ENCODE measurements at regions not wholly inside any gene's neighbourhood (a gene's known extent, or its start where the extent isn't known, plus 50 kb on each side); places are given as distances from the start of the nearest gene placed in this dataset.

DNA sequence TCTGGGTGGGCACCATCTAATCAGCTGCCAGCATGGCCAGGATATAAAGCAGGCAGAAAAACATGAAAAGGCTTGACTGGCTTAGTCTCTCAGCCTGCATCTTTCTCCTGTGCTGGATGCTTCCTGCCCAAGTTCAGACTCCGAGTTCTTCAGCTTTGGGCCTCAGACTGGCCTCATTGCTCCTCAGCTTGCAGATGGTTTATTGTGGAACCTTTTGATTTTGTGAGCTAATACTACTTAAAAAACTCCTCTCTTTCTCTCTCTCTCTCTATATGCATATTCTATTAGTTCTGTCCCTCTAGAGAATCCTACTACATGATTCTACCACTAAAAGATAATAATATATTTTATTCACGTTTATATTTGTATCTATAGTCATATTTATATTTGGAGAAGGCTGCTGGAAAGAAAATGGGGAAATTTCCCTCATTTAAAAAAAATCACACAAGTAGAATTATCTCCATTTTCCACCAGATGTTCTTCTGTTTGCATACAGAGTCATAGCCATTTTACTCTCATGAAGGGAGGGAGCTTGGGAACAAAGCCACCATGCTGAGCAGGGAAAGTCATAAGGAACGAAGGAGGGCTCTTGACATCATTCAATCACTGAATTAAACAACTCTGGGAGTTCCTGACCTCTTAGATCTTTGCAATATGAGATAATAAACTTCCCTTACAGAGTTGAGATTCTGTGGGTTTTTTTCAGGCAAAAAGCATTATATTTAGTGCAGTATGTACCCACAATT is 1137.4 kb upstream of the CDH18 start:
- TF ChIP-seq, protein P1, sequence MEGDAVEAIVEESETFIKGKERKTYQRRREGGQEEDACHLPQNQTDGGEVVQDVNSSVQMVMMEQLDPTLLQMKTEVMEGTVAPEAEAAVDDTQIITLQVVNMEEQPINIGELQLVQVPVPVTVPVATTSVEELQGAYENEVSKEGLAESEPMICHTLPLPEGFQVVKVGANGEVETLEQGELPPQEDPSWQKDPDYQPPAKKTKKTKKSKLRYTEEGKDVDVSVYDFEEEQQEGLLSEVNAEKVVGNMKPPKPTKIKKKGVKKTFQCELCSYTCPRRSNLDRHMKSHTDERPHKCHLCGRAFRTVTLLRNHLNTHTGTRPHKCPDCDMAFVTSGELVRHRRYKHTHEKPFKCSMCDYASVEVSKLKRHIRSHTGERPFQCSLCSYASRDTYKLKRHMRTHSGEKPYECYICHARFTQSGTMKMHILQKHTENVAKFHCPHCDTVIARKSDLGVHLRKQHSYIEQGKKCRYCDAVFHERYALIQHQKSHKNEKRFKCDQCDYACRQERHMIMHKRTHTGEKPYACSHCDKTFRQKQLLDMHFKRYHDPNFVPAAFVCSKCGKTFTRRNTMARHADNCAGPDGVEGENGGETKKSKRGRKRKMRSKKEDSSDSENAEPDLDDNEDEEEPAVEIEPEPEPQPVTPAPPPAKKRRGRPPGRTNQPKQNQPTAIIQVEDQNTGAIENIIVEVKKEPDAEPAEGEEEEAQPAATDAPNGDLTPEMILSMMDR (conservative IDR thresholded peaks at IDR 0.05) = no peak
- TF ChIP-seq ZFX (IDR thresholded peaks at IDR 0.05) = no peak
